ENCODE measurements at regions not wholly inside any gene's neighbourhood (a gene's known extent, or its start where the extent isn't known, plus 50 kb on each side); places are given as distances from the start of the nearest gene placed in this dataset.

DNA sequence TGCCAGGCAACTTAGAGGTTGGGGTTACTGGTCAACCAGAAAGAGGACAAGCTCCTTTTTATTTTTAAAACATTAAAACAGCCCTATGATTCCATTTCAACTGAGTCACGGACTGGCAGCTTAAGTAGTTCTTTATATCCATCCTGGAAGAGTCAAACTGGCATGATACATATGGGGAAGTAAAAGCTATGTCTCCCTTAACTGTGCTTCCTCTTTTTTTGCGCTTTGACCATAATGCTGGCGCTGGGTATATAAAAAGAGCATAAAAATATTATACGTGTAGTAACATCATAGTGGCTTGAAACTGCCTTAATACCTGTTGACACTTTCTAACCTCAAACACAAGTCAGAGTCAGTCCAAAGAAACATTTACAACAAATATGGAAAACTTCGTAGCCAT is 274.4 kb downstream of the CSNK1G3 start:
- no peaks in the 10 kb centered on the region for H3K36me3 ChIP-seq (ENCODE audit: control insufficient read depth in 2 of 2, insufficient read depth in 1 of 2, low read length in 2 of 2)
- CTCF ChIA-PET = interaction anchor here (0.7 kb wide), 1 partner anchor 37 kb away, joined by 3 read pairs; no protein-coding TSS in a partner anchor
- H3K27ac ChIP-seq (ENCODE audit: extremely low read depth, low read depth, low read length) = no peak overlapping the region
- no peak for TF ChIP-seq ZBTB1 (tag by site-specific recombination; IDR thresholded peaks at IDR 0.05)
- peak; percentile 35; the same call in 1 of the 2 replicates for TF ChIP-seq SCRT2 (tag by site-specific recombination; IDR thresholded peaks at IDR 0.05)
- H3K4me3 ChIP-seq (ENCODE audit: low read depth, low read length) = no peak overlapping the region
- 0 out of 2 replicates have a peak, but pooled peaks cover 8% of the 10 kb centered on the region for H3K4me1 ChIP-seq (ENCODE audit: control insufficient read depth, insufficient read depth, low read length)
- H3K9me3 ChIP-seq (ENCODE audit: control insufficient read depth, insufficient read depth, low read depth, low read length) = no peaks in the 10 kb centered on the region; the same call in 1 of the 2 replicates
- POLR2A ChIA-PET = no interaction called here

DNA sequence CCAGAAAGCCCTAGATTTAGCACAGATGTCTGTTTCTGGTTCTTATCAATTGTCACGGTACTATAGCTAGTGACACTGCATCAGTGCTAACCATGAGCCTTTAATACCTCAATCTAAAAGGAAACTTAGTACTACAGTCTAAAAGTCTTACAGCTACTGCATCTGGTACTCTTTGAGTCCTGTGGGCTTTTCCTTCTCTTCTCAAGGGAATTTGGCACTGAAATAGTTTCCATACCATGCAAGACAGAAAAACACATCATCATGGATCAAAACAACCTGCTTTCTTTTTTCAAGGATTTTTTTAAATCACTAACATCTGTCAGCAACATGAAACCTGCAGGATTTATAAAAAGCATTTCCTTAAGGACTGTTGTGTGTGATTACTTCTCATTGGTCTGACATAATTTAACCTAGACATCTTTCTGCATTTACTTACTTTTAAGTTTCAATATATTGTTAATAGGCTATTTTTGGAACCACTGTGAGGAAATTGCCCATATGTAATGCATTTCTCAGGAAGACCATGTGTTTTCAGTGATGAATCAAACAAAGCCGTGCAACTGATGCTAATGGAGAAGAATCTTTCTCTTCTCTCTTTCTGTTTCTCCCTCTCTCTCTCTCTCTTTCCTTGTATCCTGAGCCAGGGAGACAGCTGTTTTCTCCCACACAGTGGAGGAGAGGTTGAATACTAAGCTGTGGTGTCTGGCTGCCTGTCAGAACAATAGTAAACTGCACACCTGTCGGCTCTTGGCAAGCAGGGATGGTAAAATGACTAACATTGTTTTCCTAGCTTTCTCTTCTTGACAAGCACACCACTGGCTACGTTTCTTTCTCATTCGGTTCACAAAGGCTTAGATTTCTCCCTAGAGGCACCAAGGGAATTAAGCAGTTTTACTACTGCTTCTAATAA is 273.4 kb downstream of the CSNK1G3 start:
- Histone ChIP-seq H3K9me3 (ENCODE audit: control insufficient read depth, insufficient read depth, low read depth, low read length) (no peaks in the 10 kb centered on the region; the same call in 1 of the 2 replicates), H3K36me3 (ENCODE audit: control insufficient read depth in 2 of 2, insufficient read depth in 1 of 2, low read length in 2 of 2) (no peaks in the 10 kb centered on the region), H3K4me3 (ENCODE audit: low read depth, low read length) (no peak overlapping the region), H3K4me1 (ENCODE audit: control insufficient read depth, insufficient read depth, low read length) (0 out of 2 replicates have a peak, but pooled peaks cover 8% of the 10 kb centered on the region), H3K27ac (ENCODE audit: extremely low read depth, low read depth, low read length) (no peak overlapping the region)
- ChIA-PET POLR2A (no interaction called here), CTCF (interaction anchor here (0.5 to 0.7 kb wide), 2 partner anchors 38 to 454 kb away, joined by 3 to 7 read pairs; no protein-coding TSS in a partner anchor)
- no peak for TF ChIP-seq KLF7 (tag by site-specific recombination; IDR thresholded peaks at IDR 0.05; ENCODE audit: borderline replicate concordance)
- TF ChIP-seq ZBTB21 (tag by site-specific recombination; IDR thresholded peaks at IDR 0.05) = no peak
- 0 out of 2 replicates have a peak, but pooled peaks have one; percentile 24 for TF ChIP-seq SCRT1 (tag by site-specific recombination; IDR thresholded peaks at IDR 0.05; ENCODE audit: borderline replicate concordance)
- TF ChIP-seq ZNF561 (tag by site-specific recombination; IDR thresholded peaks at IDR 0.05; ENCODE audit: borderline replicate concordance) = no peak
- TF ChIP-seq GLI2 (tag by site-specific recombination; IDR thresholded peaks at IDR 0.05; ENCODE audit: borderline replicate concordance, low read depth) = no peak
- peak; percentile 69 for TF ChIP-seq SCRT2 (tag by site-specific recombination; IDR thresholded peaks at IDR 0.05)
- TF ChIP-seq ZNF544 (tag by site-specific recombination; IDR thresholded peaks at IDR 0.05) = no peak
- TF ChIP-seq, protein P1, sequence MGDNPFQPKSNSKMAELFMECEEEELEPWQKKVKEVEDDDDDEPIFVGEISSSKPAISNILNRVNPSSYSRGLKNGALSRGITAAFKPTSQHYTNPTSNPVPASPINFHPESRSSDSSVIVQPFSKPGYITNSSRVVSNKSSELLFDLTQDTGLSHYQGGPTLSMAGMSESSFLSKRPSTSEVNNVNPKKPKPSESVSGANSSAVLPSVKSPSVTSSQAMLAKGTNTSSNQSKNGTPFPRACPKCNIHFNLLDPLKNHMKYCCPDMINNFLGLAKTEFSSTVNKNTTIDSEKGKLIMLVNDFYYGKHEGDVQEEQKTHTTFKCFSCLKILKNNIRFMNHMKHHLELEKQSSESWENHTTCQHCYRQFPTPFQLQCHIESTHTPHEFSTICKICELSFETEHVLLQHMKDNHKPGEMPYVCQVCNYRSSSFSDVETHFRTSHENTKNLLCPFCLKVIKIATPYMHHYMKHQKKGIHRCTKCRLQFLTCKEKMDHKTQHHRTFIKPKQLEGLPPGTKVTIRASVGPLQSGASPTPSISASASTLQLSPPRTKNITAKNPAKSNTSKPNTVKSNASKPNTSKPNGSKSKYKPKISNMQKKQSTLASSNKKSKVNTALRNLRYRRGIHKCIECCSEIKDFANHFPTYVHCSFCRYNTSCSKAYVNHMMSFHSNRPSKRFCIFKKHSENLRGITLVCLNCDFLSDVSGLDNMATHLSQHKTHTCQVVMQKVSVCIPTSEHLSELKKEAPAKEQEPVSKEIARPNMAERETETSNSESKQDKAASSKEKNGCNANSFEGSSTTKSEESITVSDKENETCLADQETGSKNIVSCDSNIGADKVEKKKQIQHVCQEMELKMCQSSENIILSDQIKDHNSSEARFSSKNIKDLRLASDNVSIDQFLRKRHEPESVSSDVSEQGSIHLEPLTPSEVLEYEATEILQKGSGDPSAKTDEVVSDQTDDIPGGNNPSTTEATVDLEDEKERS (tag by site-specific recombination; IDR thresholded peaks at IDR 0.05) = no peak
- no peak for TF ChIP-seq IKZF3 (tag by site-specific recombination; IDR thresholded peaks at IDR 0.05)
- no peak for TF ChIP-seq ZNF184 (tag by site-specific recombination; IDR thresholded peaks at IDR 0.05)
- TF ChIP-seq, protein P2, sequence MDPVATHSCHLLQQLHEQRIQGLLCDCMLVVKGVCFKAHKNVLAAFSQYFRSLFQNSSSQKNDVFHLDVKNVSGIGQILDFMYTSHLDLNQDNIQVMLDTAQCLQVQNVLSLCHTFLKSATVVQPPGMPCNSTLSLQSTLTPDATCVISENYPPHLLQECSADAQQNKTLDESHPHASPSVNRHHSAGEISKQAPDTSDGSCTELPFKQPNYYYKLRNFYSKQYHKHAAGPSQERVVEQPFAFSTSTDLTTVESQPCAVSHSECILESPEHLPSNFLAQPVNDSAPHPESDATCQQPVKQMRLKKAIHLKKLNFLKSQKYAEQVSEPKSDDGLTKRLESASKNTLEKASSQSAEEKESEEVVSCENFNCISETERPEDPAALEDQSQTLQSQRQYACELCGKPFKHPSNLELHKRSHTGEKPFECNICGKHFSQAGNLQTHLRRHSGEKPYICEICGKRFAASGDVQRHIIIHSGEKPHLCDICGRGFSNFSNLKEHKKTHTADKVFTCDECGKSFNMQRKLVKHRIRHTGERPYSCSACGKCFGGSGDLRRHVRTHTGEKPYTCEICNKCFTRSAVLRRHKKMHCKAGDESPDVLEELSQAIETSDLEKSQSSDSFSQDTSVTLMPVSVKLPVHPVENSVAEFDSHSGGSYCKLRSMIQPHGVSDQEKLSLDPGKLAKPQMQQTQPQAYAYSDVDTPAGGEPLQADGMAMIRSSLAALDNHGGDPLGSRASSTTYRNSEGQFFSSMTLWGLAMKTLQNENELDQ (tag by site-specific recombination; IDR thresholded peaks at IDR 0.05; ENCODE audit: low read depth) = no peak
- TF ChIP-seq, protein P3, sequence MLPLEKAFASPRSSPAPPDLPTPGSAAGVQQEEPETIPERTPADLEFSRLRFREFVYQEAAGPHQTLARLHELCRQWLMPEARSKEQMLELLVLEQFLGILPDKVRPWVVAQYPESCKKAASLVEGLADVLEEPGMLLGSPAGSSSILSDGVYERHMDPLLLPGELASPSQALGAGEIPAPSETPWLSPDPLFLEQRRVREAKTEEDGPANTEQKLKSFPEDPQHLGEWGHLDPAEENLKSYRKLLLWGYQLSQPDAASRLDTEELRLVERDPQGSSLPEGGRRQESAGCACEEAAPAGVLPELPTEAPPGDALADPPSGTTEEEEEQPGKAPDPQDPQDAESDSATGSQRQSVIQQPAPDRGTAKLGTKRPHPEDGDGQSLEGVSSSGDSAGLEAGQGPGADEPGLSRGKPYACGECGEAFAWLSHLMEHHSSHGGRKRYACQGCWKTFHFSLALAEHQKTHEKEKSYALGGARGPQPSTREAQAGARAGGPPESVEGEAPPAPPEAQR (tag by site-specific recombination; IDR thresholded peaks at IDR 0.05) = no peak
- TF ChIP-seq ZNF335 (tag by site-specific recombination; conservative IDR thresholded peaks at IDR 0.05) = no peak
- TF ChIP-seq, protein P4, sequence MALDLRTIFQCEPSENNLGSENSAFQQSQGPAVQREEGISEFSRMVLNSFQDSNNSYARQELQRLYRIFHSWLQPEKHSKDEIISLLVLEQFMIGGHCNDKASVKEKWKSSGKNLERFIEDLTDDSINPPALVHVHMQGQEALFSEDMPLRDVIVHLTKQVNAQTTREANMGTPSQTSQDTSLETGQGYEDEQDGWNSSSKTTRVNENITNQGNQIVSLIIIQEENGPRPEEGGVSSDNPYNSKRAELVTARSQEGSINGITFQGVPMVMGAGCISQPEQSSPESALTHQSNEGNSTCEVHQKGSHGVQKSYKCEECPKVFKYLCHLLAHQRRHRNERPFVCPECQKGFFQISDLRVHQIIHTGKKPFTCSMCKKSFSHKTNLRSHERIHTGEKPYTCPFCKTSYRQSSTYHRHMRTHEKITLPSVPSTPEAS (tag by site-specific recombination; IDR thresholded peaks at IDR 0.05) = no peak
- no peak for TF ChIP-seq ZNF350 (tag by site-specific recombination; IDR thresholded peaks at IDR 0.05)
- TF ChIP-seq ZBTB7A (tag by site-specific recombination; IDR thresholded peaks at IDR 0.05; ENCODE audit: low read depth) = no peak
- TF ChIP-seq PRDM1 (tag by site-specific recombination; IDR thresholded peaks at IDR 0.05) = peak; percentile 44; the same call in 1 of the 2 replicates
- TF ChIP-seq ZFP41 (tag by site-specific recombination; IDR thresholded peaks at IDR 0.05; ENCODE audit: borderline replicate concordance) = no peak
- TF ChIP-seq, protein P5, sequence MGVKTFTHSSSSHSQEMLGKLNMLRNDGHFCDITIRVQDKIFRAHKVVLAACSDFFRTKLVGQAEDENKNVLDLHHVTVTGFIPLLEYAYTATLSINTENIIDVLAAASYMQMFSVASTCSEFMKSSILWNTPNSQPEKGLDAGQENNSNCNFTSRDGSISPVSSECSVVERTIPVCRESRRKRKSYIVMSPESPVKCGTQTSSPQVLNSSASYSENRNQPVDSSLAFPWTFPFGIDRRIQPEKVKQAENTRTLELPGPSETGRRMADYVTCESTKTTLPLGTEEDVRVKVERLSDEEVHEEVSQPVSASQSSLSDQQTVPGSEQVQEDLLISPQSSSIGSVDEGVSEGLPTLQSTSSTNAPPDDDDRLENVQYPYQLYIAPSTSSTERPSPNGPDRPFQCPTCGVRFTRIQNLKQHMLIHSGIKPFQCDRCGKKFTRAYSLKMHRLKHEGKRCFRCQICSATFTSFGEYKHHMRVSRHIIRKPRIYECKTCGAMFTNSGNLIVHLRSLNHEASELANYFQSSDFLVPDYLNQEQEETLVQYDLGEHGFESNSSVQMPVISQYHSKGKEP (tag by site-specific recombination; IDR thresholded peaks at IDR 0.05) = no peak
- no peak for TF ChIP-seq ZBTB1 (tag by site-specific recombination; IDR thresholded peaks at IDR 0.05)
- TF ChIP-seq, protein P6, sequence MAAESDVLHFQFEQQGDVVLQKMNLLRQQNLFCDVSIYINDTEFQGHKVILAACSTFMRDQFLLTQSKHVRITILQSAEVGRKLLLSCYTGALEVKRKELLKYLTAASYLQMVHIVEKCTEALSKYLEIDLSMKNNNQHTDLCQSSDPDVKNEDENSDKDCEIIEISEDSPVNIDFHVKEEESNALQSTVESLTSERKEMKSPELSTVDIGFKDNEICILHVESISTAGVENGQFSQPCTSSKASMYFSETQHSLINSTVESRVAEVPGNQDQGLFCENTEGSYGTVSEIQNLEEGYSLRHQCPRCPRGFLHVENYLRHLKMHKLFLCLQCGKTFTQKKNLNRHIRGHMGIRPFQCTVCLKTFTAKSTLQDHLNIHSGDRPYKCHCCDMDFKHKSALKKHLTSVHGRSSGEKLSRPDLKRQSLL (tag by site-specific recombination; IDR thresholded peaks at IDR 0.05) = no peak

All from HEK293 (cell line).